Ovary (tissue), 7 donors: ENCODE measurements at regions not wholly inside any gene's neighbourhood (a gene's known extent, or its start where the extent isn't known, plus 50 kb on each side); places are given as distances from the start of the nearest gene placed in this dataset.

Experiments
- DNase-seq, 5 donors: peaks; one replicate each; pipeline ENCODE4 v3.0.0-alpha.2; 2019 to 2020
- H3K27ac ChIP-seq, 2 donors: fragments of 200-600 bp; one replicate each; pipeline versions ENCODE4 v1.5.1 to v1.8.0; 2019 to 2022
- H3K27me3 ChIP-seq: fragments of 200-600 bp; one replicate; pipeline ENCODE4 v1.8.0; 2022
- H3K36me3 ChIP-seq: fragments of 200-600 bp; sonication (generic); one replicate; pipeline ENCODE4 v1.5.1; 2019
- H3K4me1 ChIP-seq: one replicate; pipeline ENCODE4 v1.8.1; 2013; ENCODE audit warnings: mild to moderate bottlenecking, moderate library complexity; ENCODE audit not compliant: insufficient read depth
- H3K4me3 ChIP-seq: fragments of 200-600 bp; sonication (generic); one replicate; pipeline ENCODE4 v1.5.1; 2017
- H3K9me3 ChIP-seq, 2 donors: fragments of 200-600 bp in 1 of 2; sonication (generic) in 1 of 2; one replicate each; pipeline versions ENCODE4 v1.5.1 to v1.8.1; 2013 to 2019; ENCODE audit warnings: mild to moderate bottlenecking in 1 of 2, moderate library complexity in 1 of 2
- EP300 ChIP-seq: sonication (generic); formaldehyde crosslinking; IDR thresholded peaks from one replicate; pipeline ENCODE4 v1.6.1; 2017; ENCODE audit warnings: antibody characterized with exemption
- POLR2A ChIP-seq: fragments of 450-650 bp; IDR thresholded peaks from one replicate; pipeline ENCODE4 v1.6.1; 2017; ENCODE audit warnings: antibody characterized with exemption, mild to moderate bottlenecking, moderate library complexity
- WGBS, 3 donors: extraction: QIAGEN DNeasy Blood & Tissue Kit in 1 of 3; methylation state at CpG; one replicate each; pipeline versions ENCODE4 v1.1.5 to v1.1.7; 2013 to 2017; 5-methylcytosine and 5-hydroxymethylcytosine counted together
- intact Hi-C, 4 donors: fragments of 100-400 bp; cut with DNase I; formaldehyde crosslinking; loops; one replicate each; pipeline versions ENCODE4 v1.11.0 to v1.15.1; 2022 to 2023
- TF ChIP-seq, protein P1 (sequence below), 3 donors: fragments of 450-650 bp in 2 of 3; fragments of 200-600 bp in 1 of 3; IDR thresholded peaks; one replicate each; pipeline versions ENCODE4 v1.5.1 to v1.8.0; 2016 to 2022; ENCODE audit warnings: antibody characterized with exemption in 3 of 3, mild to moderate bottlenecking in 1 of 3
- donor health status: DM: no; HTN: no; CAD: no; lungs with moderate emphysema.
- donor health status: DM: no; HTN: no; CAD: no.
- donor health status: Bipolar disorder and iron deficiency.
- donor health status: DM: no; HTN: no; CAD: no.
- donor health status: DM: yes; HTN: yes; CAD: no.

GRCh38 chr17:68190495-68190894 lies 57.3 kb upstream of the AMZ2 start:
- Histone ChIP-seq H3K27me3 (no peaks in the 10 kb centered on the region), H3K27ac (no peak overlapping the region), H3K9me3 (no peaks in the 10 kb centered on the region), H3K36me3 (no peaks in the 10 kb centered on the region), H3K4me3 (no peak overlapping the region), H3K4me1 (no peaks in the 10 kb centered on the region)
- WGBS, 3 donors = 84 to 92% (median 89%) methylated on average over 4 of the region's 4 CpGs
- intact Hi-C loops = no loop called here
- DNase-seq = no peak
- TF ChIP-seq EP300 (no peak), POLR2A (no peak)
- TF ChIP-seq, protein P1, sequence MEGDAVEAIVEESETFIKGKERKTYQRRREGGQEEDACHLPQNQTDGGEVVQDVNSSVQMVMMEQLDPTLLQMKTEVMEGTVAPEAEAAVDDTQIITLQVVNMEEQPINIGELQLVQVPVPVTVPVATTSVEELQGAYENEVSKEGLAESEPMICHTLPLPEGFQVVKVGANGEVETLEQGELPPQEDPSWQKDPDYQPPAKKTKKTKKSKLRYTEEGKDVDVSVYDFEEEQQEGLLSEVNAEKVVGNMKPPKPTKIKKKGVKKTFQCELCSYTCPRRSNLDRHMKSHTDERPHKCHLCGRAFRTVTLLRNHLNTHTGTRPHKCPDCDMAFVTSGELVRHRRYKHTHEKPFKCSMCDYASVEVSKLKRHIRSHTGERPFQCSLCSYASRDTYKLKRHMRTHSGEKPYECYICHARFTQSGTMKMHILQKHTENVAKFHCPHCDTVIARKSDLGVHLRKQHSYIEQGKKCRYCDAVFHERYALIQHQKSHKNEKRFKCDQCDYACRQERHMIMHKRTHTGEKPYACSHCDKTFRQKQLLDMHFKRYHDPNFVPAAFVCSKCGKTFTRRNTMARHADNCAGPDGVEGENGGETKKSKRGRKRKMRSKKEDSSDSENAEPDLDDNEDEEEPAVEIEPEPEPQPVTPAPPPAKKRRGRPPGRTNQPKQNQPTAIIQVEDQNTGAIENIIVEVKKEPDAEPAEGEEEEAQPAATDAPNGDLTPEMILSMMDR (IDR thresholded peaks at IDR 0.05) = no peak

GRCh38 chr17:68195667-68196393 lies 52.0 kb upstream of the AMZ2 start:
- H3K9me3 ChIP-seq = no peaks in the 10 kb centered on the region
- intact Hi-C loops = no loop called here
- H3K27ac ChIP-seq = no peak overlapping the region
- H3K36me3 ChIP-seq = no peaks in the 10 kb centered on the region
- 13 to 22% (median 21%) methylated on average over 16 to 27 of the region's 27 CpGs for WGBS, 3 donors
- H3K27me3 ChIP-seq = peaks cover 6% of the 10 kb centered on the region
- peaks cover 20% of the 10 kb centered on the region for H3K4me1 ChIP-seq
- DNase-seq = peak in 2 of 5 donors; percentile 33 to 38
- H3K4me3 ChIP-seq = no peak overlapping the region
- TF ChIP-seq POLR2A (no peak), EP300 (no peak)
- TF ChIP-seq, protein P1 (IDR thresholded peaks at IDR 0.05) = no peak

DNA sequence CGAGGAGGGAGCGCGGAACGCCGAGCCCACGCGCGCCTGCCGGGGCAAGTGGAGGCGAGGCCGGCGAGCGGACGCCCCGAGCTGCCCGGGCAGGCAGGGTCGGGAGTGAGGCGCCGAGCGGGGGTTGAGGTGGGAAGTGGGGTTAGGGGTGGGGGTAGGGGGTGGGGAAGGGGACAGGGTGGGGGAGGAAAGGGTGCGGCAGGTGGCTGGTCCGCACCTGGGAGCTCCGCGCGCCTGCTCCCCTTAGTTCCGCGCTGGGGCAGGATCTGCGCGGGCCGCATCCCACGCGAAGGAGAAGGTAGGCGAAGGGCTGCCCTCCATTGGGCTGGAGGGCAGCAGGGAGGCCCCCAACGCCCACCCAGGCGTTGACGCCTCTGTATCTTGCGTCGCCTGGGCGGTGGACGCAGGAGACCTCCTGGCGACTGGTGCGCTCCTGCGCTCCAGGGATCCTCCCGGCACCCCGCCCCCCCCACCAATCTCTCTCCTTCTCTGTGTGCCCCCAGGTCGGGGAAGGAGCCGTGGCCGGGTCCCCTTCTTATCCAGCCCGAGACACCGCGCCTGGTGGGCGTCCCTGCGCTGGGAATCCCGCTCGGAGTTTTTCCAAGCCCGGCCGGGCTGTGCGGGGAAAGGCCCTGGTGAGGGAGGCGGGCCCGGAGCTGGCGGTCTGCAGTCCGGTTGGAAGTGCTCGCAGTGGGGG lies 51.3 kb upstream of the AMZ2 start:
- H3K9me3 ChIP-seq = no peaks in the 10 kb centered on the region
- no peak overlapping the region for H3K27ac ChIP-seq
- H3K36me3 ChIP-seq = no peaks in the 10 kb centered on the region
- peaks cover 20% of the 10 kb centered on the region for H3K4me1 ChIP-seq
- peak in 1 of 5 donors; percentile 24 for DNase-seq
- H3K4me3 ChIP-seq = peak overlapping the region; percentile 17
- intact Hi-C loops = no loop called here
- TF ChIP-seq EP300 = no peak
- TF ChIP-seq, protein P1 (IDR thresholded peaks at IDR 0.05) = no peak
- TF ChIP-seq POLR2A = no peak
- peaks cover 6% of the 10 kb centered on the region for H3K27me3 ChIP-seq
- 0 to 2% (median 1%) methylated on average over 30 to 63 of the region's 63 CpGs for WGBS, 3 donors

- H3K4me3 ChIP-seq = no peak overlapping the region
- no peaks in the 10 kb centered on the region for H3K36me3 ChIP-seq
- WGBS, 3 donors = 2 to 3% (median 2%) methylated on average over 40 to 53 of the region's 53 CpGs
- peaks cover 6% of the 10 kb centered on the region for H3K27me3 ChIP-seq
- intact Hi-C loops = no loop called here
- no peak overlapping the region for H3K27ac ChIP-seq
- DNase-seq = no peak
- TF ChIP-seq EP300 = no peak
- TF ChIP-seq, protein P1 (IDR thresholded peaks at IDR 0.05) = no peak
- no peak for TF ChIP-seq POLR2A
- H3K4me1 ChIP-seq = peaks cover 20% of the 10 kb centered on the region
- H3K9me3 ChIP-seq = no peaks in the 10 kb centered on the region
Observed at GRCh38 chr17:68197091-68197996, 50.5 kb upstream of the AMZ2 start.
